Cardiac muscle cell (in vitro differentiated cells and primary cell): ENCODE measurements at regions not wholly inside any gene's neighbourhood (a gene's known extent, or its start where the extent isn't known, plus 50 kb on each side); places are given as distances from the start of the nearest gene placed in this dataset.
"Not testable (repeated sequence)": the region's sequence is repeated elsewhere in the genome, so short reads cannot be mapped to it uniquely, and the experiment has no call there.

ENCODE experiments used
- DNase-seq, 2 donors: peaks; one replicate each; pipeline versions ENCODE4 v3.0.0 to v3.0.0-alpha.2; 2010 to 2017; ENCODE audit warnings: low read depth in 1 of 2, low spot score in 1 of 2
- H3K27ac ChIP-seq: fragments of 200-600 bp; sonication (generic); 2 replicates; pipeline ENCODE4 v1.5.1; 2016
- H3K27me3 ChIP-seq: fragments of 200-600 bp; sonication (generic); 2 replicates; pipeline ENCODE4 v1.6.0; 2016; ENCODE audit warnings: control low read depth
- H3K36me3 ChIP-seq: fragments of 200-600 bp; sonication (generic); 2 replicates; pipeline ENCODE4 v1.5.1; 2016; ENCODE audit warnings: control low read depth
- H3K4me1 ChIP-seq: fragments of 200-600 bp; sonication (generic); 2 replicates; pipeline ENCODE4 v1.8.1; 2017; ENCODE audit warnings: low read depth, mild to moderate bottlenecking, mixed run types
- H3K4me3 ChIP-seq: fragments of 200-600 bp; sonication (generic); 2 replicates; pipeline ENCODE4 v1.5.1; 2016; ENCODE audit warnings: mild to moderate bottlenecking
- H3K9me3 ChIP-seq: fragments of 200-600 bp; sonication (generic); 2 replicates; pipeline ENCODE4 v1.5.1; 2017; ENCODE audit warnings: low read depth, mild to moderate bottlenecking, control low read depth
- TF ChIP-seq, protein P1 (sequence below): IDR thresholded peaks from 2 replicates; pipeline ENCODE4 v1.5.1; 2012; ENCODE audit warnings: low read depth, mild to moderate bottlenecking, low read length

DNA sequence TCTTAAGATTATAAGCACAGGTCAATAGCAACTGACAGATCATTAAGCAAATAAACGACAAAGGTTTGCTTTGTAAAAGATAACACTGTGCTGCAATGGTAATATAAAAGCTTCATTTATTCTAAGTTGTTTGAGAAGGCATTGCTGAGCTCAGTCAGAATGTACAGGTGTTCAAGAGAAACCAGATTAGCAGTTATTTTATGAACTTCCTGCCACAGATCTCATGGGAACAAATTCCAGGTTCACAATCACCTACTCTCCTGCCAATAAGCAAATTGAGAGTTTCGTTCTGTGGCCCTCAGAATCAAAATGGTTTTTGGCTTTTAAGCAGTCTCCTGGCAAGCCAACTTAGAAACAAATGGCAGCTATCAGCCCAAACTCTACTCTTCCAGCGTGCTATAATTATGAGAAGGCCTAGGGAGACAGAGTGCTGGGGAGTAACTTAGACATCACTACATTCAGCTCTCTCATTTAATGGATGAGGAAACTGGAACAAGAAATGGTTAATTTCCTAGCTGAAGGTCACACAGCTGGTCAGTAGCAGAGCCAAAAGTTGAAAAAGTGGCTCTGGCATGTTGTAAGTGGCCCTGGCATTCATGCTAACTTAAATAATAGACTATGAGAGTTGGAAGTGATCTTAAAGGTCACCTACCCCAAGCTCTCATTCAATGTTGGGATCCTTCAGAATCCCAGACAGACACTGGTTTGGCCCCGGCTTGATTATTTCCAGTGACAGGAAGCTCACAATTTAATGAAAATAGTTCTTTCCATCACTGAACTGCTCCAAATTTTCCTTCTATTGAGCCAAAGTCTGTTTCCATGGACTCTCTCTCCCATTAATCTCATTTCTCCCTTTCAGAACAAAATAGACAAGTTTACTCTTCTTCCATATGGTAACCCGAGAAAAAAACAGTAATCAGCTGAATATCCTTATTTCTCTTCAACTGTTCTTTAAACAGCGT, 82.6 kb upstream of the EDEM3 start:
- Histone ChIP-seq H3K36me3 (no peaks in the 10 kb centered on the region), H3K27me3 (no peaks in the 10 kb centered on the region), H3K9me3 (no peaks in the 10 kb centered on the region), H3K27ac (no peak overlapping the region), H3K4me1 (no peaks in the 10 kb centered on the region), H3K4me3 (no peak overlapping the region)
- TF ChIP-seq, protein P1, sequence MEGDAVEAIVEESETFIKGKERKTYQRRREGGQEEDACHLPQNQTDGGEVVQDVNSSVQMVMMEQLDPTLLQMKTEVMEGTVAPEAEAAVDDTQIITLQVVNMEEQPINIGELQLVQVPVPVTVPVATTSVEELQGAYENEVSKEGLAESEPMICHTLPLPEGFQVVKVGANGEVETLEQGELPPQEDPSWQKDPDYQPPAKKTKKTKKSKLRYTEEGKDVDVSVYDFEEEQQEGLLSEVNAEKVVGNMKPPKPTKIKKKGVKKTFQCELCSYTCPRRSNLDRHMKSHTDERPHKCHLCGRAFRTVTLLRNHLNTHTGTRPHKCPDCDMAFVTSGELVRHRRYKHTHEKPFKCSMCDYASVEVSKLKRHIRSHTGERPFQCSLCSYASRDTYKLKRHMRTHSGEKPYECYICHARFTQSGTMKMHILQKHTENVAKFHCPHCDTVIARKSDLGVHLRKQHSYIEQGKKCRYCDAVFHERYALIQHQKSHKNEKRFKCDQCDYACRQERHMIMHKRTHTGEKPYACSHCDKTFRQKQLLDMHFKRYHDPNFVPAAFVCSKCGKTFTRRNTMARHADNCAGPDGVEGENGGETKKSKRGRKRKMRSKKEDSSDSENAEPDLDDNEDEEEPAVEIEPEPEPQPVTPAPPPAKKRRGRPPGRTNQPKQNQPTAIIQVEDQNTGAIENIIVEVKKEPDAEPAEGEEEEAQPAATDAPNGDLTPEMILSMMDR: no peak
- no peak for DNase-seq

DNA sequence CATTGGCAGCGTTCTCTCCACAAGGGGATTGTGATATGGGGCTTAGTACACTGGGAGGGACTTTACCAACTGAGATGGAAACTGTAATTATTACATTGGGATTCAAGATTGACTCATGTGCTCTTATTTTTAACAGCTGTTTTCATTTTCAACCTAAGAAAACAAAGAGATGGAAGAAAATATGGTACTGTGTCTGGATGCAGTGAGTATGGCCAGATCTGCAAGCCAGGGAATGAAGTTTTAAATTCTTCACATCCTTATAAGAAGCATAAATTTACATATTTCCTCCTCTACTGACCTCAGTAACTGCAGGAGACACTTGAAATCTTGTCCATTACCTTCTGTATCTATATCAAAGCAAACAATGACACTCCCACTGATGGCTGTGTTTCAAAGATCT, 81.5 kb upstream of the EDEM3 start:
- Histone ChIP-seq H3K9me3 (no peaks in the 10 kb centered on the region), H3K36me3 (no peaks in the 10 kb centered on the region), H3K27me3 (no peaks in the 10 kb centered on the region), H3K4me3 (no peak overlapping the region), H3K27ac (no peak overlapping the region), H3K4me1 (no peaks in the 10 kb centered on the region)
- DNase-seq: no peak
- TF ChIP-seq, protein P1: no peak

DNA sequence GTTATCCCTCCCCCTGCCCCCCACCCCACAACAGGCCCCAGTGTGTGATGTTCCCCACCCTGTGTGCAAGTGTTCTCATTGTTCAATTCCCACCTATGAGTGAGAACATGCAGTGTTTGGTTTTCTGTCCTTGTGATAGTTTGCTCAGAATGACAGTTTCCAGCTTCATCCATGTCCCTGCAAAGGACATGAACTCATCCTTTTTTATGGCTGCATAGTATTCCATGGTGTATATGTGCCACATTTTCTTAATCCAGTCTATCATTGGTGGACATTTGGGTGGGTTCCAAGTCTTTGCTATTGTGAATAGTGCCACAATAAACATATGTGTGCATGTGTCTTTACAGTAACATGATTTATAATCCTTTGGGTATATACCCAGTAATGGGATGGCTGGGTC, 79.3 kb upstream of the EDEM3 start:
- DNase-seq, H3K27me3 ChIP-seq, H3K27ac ChIP-seq, H3K4me3 ChIP-seq, H3K9me3 ChIP-seq, H3K4me1 ChIP-seq, H3K36me3 ChIP-seq: not testable (repeated sequence)

DNA sequence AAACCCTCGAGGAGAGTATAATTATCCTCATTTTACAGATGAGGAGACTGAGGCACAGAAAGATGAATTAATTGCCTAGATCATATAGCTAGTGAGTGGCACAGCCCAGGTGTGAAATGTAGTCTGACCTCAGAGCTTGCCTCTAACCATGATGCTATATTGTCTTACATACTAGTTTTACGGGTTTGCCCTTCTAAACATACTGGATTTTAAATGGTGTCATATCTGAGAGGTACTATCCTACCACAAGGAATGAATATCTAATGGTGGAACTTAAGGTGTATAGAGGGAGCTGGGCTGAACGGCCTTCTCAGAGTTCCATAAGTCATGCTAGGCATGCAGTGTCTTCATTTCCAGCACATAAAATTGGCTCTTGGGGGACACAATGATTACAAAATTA, 77.9 kb upstream of the EDEM3 start:
- TF ChIP-seq, protein P1: no peak
- Histone ChIP-seq H3K27ac (no peak overlapping the region), H3K4me1 (peaks cover 11% of the 10 kb centered on the region), H3K4me3 (no peak overlapping the region), H3K36me3 (no peaks in the 10 kb centered on the region), H3K27me3 (no peaks in the 10 kb centered on the region), H3K9me3 (no peaks in the 10 kb centered on the region)
- DNase-seq: no peak

DNA sequence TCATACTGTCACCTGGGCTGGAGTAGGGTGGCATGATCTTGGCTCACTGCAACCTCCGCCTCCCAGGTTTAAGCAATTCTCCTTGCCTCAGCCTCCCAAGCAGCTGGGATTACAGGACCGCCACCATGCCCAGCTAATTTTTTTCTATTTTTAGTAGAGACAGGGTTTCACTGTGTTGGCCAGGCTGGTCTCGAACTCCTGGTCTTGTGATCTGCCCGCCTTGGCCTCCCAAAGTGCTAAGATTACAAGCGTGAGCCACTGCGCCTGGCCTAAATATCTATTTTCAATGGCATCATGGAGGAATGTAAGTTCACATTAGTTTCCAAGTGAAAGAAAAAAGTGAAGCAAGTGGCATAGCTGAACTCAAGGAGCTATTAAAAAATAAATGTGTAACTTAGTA, 74.8 kb upstream of the EDEM3 start:
- H3K4me3 ChIP-seq, DNase-seq, H3K9me3 ChIP-seq, H3K36me3 ChIP-seq, H3K27ac ChIP-seq, H3K27me3 ChIP-seq: not testable (repeated sequence)
- H3K4me1 ChIP-seq: peaks cover 23% of the 10 kb centered on the region

DNA sequence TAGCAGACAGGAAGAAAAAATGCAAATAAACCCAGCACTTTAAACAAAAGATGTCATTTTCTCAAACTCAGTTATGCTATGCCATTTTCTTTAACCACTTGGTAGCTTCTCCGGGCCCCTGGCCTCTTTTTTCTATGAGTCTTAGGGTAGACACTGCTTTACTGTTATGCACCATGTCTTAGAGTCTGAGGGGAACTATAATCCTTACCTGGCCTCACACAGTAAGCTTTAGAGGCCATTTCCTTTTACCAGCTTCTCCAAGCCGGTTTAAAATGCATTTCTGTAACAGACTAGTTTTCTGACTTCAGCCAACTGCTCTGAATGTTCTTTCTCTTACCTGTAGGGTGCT, 73.7 kb upstream of the EDEM3 start:
- Histone ChIP-seq H3K36me3 (no peaks in the 10 kb centered on the region), H3K9me3 (no peaks in the 10 kb centered on the region), H3K27me3 (no peaks in the 10 kb centered on the region), H3K27ac (peak overlapping the region; percentile 88), H3K4me1 (peaks cover 23% of the 10 kb centered on the region), H3K4me3 (no peak overlapping the region)
- no peak for DNase-seq
- TF ChIP-seq, protein P1: no peak
